Stomach (tissue), 4 donors: ENCODE measurements at regions not wholly inside any gene's neighbourhood (a gene's known extent, or its start where the extent isn't known, plus 50 kb on each side); places are given as distances from the start of the nearest gene placed in this dataset.

Experiments
- EP300 ChIP-seq: sonication (generic); formaldehyde crosslinking; IDR thresholded peaks from one replicate; pipeline ENCODE4 v1.6.1; 2017; ENCODE audit warnings: antibody characterized with exemption
- POLR2A ChIP-seq, 4 donors: fragments of 450-650 bp; IDR thresholded peaks; one replicate each; pipeline ENCODE4 v1.6.1; 2016; ENCODE audit warnings: antibody characterized with exemption in 4 of 4, control low read depth in 2 of 4, mild to moderate bottlenecking in 1 of 4, moderate library complexity in 1 of 4
- POLR2AphosphoS5 ChIP-seq, 3 donors: sonication (generic); formaldehyde crosslinking; IDR thresholded peaks; one replicate each; pipeline ENCODE4 v1.6.1; 2016; ENCODE audit warnings: antibody characterized with exemption in 3 of 3
- TF ChIP-seq, protein P1 (sequence below), 7 experiments: fragments of 450-650 bp in 4 of 7; fragments of 200-600 bp in 3 of 7; sonication (generic) in 3 of 7; IDR thresholded peaks; one replicate each; pipeline ENCODE4 v1.5.1; 2016 to 2019; ENCODE audit warnings: antibody characterized with exemption in 7 of 7, control low read depth in 2 of 7, mild to moderate bottlenecking in 1 of 7

DNA sequence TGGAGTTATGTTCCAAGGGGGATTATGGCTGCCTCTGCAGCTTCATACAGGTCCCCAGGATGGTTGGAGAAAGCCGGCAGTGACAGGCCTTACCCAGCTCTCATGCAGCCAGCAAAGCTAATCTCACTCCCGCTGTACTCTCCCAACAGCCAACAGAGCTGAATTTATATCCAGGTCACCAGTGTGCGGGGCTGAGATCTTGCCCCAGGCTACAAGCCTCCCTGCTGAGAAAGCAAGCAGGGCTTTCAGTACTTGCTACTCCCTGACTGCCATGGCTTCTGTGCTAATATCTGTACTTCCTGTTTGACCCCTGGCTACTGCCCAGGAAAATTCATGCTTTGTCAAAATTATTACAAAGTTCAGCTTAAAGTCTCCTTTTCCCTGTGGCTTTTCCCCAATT lies 92.9 kb downstream of the ATP23 start:
- TF ChIP-seq, protein P1, sequence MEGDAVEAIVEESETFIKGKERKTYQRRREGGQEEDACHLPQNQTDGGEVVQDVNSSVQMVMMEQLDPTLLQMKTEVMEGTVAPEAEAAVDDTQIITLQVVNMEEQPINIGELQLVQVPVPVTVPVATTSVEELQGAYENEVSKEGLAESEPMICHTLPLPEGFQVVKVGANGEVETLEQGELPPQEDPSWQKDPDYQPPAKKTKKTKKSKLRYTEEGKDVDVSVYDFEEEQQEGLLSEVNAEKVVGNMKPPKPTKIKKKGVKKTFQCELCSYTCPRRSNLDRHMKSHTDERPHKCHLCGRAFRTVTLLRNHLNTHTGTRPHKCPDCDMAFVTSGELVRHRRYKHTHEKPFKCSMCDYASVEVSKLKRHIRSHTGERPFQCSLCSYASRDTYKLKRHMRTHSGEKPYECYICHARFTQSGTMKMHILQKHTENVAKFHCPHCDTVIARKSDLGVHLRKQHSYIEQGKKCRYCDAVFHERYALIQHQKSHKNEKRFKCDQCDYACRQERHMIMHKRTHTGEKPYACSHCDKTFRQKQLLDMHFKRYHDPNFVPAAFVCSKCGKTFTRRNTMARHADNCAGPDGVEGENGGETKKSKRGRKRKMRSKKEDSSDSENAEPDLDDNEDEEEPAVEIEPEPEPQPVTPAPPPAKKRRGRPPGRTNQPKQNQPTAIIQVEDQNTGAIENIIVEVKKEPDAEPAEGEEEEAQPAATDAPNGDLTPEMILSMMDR (IDR thresholded peaks at IDR 0.05) = no peak
- TF ChIP-seq POLR2A (IDR thresholded peaks at IDR 0.05) (no peak), POLR2AphosphoS5 (IDR thresholded peaks at IDR 0.05) (no peak), EP300 (no peak)
